Stimulated activated CD4-positive, alpha-beta T cell treated with anti-CD3 and anti-CD28 coated beads, Interleukin-12 subunit alpha, Interleukin-12 subunit beta, amount 100 ng/mL, for 4 hours (primary cell): ENCODE measurements at regions not wholly inside any gene's neighbourhood (a gene's known extent, or its start where the extent isn't known, plus 50 kb on each side); places are given as distances from the start of the nearest gene placed in this dataset.
"Not testable (repeated sequence)": the region's sequence is repeated elsewhere in the genome, so short reads cannot be mapped to it uniquely, and the experiment has no call there.

ENCODE experiments used
- DNase-seq: peaks from one replicate; pipeline ENCODE4 v3.0.0-alpha.2; 2020

DNA sequence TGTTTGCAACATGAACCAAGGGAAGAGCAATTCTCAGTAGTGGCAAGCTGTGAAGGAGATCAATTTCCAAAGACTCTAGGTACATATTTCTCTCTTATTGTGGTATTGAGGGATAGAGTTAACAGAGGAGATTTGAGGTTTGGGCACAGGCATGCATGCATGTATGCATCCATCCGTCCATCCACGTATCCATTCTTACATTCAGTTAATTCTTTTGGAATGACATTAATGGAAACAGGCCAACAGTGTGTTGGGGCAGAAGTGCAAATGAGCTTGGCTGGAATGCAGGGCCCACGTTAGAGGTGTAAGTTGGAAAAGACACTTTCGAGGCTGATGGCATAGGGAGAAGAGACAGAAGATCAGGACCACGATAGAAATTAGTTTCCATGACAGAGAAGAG lies 216.9 kb upstream of the PELI2 start:
- DNase-seq: no peak

DNA sequence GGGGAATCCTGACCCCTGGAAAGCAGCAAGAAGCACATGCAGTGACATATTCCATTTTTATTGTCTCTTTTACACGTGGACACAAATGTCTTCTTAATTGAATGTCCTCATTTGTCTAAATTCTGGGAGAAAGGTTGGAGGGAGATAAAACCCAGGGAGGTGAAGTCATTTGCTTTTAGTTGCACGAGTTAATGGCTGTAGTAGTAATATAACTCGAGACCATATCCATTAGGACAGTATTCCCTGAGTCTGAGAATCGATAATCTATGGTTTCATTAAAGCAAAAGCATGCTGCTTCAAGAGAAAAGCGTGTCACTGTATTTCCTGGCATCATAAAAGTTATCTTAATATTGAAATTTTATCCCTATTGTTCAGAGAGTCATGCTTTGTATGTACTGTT lies 216.0 kb upstream of the PELI2 start:
- DNase-seq: no peak

DNA sequence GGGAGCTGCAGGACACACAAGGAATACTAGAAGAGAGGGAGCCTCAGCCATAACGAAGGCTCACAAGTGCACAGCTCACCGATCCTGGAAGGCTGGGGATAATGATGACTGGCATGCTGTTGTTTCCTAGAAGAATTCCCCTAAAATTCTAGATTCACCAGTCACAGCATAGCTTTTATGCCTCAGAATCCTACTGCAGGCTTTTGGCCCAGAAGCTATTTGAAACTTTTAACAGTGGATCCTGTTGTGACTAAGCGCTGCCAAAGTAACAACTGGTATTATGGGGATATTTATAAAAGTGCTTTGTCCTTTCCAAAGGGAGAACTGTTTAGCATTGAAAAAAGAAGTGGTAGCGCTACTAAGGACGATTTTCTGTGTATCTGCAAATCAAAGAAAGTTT lies 214.1 kb upstream of the PELI2 start:
- DNase-seq: no peak

DNA sequence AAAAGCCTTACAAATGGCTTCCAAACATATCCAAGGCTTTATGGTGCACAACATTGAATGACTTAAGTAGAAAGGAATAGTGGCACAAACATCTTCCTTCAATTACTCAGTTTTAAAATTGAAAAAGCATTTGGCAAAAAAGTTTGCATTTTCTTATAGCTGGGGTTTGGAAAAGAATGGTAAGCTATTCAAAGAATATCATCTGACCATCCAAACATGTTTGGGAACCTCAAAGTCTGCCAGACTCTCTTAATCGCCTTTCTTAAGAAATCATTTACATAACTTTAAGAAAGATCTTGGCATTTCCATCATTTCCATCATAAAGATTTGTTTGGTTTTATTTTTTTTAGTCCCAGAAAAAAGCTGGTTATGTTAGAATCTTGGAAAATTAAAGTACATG lies 210.1 kb upstream of the PELI2 start:
- no peak for DNase-seq

- DNase-seq: no peak
Measured at GRCh38 chr14:55909879-55910278, 208.3 kb upstream of the PELI2 start.

DNA sequence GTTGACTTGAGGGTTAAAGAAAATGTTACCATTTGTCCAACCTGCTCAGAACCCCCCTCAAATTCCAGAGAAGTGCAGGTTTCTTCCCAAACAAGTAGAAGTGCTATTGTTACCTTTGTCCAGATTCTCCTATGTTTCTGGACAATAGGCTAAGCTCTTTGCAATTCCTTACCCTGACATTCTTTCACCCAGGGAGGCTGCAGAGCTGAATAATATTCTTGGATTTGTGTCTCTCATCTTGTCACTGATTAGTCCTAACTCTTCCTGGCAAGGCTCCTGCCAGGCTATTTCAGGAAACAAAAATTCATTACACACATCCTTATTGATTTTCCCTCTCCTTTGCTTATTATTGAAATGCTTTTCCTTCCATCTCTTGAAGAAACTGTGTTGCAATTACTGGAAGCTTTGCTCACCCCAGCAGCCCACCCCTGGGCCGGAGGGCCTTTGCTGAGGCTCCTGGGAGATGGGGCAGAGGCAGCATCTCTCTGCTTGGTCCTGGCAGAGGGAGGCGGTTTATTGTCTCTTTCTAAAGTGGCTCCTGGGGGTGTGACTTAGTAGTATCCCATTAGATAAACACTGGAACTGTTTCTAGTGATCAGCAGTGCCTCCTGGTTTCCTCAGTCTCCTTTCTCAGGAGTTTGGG lies 207.5 kb upstream of the PELI2 start:
- DNase-seq: no peak

GRCh38 chr14:55911776-55912175 lies 206.4 kb upstream of the PELI2 start:
- DNase-seq: no peak

- DNase-seq: no peak
Measured at GRCh38 chr14:55912344-55912743, 205.9 kb upstream of the PELI2 start.

DNA sequence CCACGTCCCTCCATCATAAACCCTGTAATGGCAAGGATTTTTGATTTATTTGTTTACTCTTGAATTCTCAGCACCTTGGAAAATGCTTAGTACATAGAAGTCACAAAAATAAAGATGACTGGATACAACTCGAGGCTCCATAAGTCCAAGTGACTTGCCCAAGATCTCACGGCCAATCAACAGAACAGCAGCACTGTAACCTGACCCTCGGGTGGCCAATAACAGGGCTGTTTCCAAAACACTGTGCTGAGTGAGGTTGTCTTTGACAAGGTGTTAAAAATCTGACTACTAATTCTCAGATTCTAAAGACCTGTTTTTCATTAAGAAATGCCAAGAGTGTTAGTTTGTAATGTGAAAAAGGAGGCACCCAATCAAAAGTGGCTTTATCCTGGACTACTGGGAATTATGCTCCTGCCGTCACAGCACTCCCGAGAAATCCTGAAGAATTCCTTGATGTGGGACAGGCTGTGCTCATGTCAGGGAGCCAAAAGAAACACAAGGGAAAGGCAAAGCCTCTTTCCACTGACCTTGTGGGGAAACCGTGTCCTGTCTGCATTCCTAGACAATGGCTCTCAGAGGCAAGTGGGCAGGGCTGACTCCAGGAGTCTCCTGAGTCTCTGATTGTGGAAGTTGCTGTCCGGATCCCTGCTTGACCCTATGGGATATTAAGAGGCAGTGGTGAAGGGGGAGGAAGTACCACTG lies 204.7 kb upstream of the PELI2 start:
- DNase-seq: no peak

- DNase-seq: no peak
Measured at GRCh38 chr14:55914771-55915170, 203.4 kb upstream of the PELI2 start.

DNA sequence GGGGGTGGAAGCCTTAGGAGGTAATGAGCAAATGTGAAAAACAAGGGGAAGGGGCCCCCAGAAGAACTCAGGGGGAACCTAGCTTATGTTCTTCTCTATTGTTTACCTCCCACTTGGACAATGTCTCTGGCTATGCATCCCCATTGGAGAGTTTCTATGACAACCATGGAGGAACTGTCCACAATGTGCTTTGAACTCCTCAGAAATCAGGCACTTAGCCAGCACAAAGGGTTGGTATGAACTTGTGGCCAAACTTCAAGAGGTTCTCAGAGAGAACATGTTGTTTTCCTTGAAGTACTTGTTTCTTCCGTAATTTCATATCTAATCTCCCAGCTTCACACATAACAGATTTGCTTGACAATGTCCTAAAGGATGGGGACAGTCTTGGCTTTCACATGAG lies 202.8 kb upstream of the PELI2 start:
- DNase-seq: no peak

DNA sequence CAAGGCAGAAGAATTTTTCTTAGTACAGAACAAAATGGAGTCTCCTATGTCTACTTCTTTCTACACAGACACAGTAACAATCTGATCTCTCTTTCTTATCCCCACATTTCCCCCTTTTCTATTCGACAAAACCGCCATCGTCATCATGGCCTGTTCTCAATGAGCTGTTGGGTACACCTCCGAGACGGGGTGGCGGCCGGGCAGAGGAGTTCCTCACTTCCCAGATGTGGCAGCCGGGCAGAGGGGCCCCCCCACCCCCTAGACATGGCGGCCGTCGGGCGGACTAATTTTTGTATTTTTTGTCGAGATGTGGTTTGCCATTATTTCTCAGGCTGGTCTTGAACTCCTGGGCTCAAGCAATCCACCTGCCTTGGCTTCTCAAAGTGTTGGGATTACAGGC lies 198.4 kb upstream of the PELI2 start:
- DNase-seq: not testable (repeated sequence)

DNA sequence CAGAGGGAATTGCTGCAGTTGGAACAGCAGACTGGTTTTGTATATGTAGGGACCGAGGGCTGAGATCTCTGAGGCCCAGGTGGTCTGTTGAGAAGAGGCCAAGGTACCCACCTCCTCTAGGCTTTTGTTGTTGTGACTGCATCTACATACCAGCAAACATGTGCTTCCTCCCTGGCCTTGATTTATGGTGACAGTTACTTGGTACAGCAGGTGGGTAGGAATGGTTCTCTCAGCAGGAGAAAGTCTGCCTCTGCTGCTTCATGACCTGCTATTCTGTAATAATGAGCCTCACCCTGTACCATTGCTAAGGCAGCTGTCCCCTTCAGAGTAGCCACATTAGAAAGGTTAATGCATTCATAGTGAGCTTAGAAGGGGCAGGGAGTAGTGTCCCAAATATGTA lies 196.7 kb upstream of the PELI2 start:
- no peak for DNase-seq

GRCh38 chr14:55926007-55926406 lies 192.2 kb upstream of the PELI2 start:
- DNase-seq: no peak

DNA sequence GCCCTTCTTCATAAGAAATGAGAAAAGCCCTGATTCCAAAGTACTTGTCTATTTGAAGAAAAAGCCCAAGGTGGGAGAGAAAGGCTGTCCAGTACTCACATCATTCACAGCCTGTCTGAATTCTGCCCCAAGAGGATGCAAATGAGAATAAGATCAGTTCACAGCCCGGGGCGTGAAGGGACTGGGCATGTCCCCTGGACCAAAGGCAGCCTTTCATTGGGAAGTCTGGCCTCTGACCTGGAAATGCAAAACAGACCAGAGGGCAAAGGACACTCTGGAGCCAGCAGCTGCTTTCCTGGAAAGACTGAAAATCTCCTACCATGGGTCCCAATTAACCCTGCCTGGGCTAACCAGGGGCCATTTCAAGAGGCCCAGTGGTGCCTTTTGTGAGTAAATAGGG lies 191.2 kb upstream of the PELI2 start:
- DNase-seq: no peak

- no peak for DNase-seq
Measured at GRCh38 chr14:55928276-55928675, 189.9 kb upstream of the PELI2 start.

- no peak for DNase-seq
Measured at GRCh38 chr14:55929136-55929535, 189.1 kb upstream of the PELI2 start.

GRCh38 chr14:55930016-55930784 lies 188.0 kb upstream of the PELI2 start:
- no peak for DNase-seq

DNA sequence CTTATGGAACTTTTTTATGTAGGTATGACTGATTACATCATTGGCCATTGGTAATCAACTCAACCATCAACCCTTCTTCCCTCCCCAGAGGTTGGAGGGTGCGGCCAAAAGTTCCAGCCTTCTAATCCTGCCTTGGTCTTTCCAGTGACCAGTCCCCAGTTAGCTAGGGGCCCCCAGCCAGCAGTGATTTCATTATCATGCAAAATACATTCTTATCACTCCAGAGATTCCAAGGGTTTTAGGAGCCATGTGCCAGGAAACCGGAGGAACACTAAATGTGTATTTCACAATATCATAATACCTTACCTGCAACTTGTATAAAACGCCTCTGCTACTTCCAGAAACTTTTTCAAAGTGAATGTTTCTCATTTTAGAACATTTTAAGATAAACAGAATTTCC lies 181.5 kb upstream of the PELI2 start:
- no peak for DNase-seq

- no peak for DNase-seq
Measured at GRCh38 chr14:55938249-55938791, 179.9 kb upstream of the PELI2 start.

GRCh38 chr14:55942076-55942654 lies 176.0 kb upstream of the PELI2 start:
- no peak for DNase-seq

GRCh38 chr14:55942826-55943225 lies 175.4 kb upstream of the PELI2 start:
- no peak for DNase-seq

- DNase-seq: no peak
Measured at GRCh38 chr14:55944757-55945156, 173.5 kb upstream of the PELI2 start.

GRCh38 chr14:55946231-55946630 lies 172.0 kb upstream of the PELI2 start:
- no peak for DNase-seq
